Activated CD4-positive, alpha-beta T cell treated with anti-CD3 and anti-CD28 coated beads, Interleukin-2, Interleukin-6, amounts not matched to agents 100 ng/mL and 50 ng/mL, durations not matched to agents 16 hours and 8 hours (primary cell): ENCODE measurements at regions not wholly inside any gene's neighbourhood (a gene's known extent, or its start where the extent isn't known, plus 50 kb on each side); places are given as distances from the start of the nearest gene placed in this dataset.

Source experiments
- DNase-seq: peaks from one replicate; pipeline ENCODE4 v3.0.0-alpha.2; 2020

DNA sequence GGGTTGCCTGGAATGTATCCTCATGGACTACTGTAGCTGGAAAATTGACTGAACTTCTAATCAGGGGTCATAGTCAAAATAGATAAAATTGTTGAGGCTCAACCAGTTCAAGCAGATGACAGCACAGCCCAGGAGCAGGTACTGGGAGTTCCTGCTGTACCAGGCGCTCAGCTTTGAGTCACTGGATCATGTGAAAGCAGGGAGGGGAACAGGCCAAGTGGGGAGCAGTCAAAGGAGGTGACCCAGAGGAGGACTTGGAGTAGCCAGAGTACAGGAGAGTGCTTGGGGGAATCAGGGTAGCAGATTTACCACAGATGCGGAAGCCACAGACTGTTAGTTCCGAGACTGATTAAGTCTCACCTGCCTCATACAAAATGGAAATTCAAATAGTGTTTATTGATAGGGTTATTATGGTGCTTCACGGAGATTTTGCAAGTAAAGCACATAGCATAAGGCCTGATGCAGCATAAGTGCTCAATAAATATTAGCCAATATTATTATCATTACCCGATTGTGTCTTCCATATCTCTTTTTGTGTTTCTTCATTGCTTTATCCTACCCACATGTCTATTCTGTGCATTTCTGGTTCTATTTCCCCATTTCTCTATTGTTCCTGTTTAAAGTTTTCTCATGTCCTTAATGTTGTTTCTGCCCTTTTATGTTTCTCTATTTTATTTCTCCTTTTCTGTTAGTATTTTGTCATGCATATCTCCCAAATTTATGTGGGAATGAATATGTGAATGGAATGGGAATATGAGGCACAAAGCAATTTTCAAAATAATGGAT lies 369.2 kb upstream of the MCTP2 start:
- DNase-seq: no peak

DNA sequence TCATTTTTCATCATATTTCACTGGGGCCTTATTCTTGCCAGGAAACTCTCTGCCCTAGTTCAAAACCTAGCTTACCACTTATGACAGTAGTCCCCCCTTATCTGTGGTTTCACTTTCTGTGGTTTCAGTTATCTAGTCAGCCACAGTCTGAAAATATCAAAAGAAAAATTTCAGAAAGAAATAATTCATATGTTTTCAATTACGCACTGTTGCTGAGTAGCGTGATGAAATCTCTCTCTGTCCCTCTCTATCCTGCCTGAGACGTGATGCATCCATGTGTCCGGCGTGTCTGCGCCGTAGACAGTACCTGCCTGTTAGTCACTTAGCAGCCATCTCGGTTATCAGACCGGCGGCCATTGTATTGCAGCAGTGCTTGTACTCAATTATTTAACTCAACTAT lies 369.9 kb upstream of the MCTP2 start:
- DNase-seq: no peak

GRCh38 chr15:93860701-93861100 lies 370.7 kb upstream of the MCTP2 start:
- DNase-seq: no peak

DNA sequence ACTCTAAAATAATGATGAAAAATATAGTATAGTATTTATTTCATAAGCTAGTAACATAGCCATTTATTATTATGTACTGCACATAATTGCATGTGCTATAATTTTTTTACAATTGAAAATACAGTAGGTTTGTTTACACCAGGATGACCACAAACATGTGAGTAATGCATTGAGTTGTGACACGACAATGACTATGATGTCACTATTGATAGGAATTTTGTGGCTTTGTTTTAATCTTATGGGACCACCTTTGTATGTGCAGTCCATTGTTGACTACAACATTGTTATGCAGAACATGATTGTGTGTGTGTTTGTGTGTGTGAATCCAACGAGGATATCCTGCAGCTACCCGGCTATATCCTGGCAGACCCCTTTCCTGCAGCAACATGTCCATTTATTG lies 372.2 kb upstream of the MCTP2 start:
- no peak for DNase-seq

- DNase-seq: no peak
Observed at GRCh38 chr15:93855181-93855826, 376.1 kb upstream of the MCTP2 start.

- DNase-seq: no peak
Observed at GRCh38 chr15:93854088-93854487, 377.3 kb upstream of the MCTP2 start.

DNA sequence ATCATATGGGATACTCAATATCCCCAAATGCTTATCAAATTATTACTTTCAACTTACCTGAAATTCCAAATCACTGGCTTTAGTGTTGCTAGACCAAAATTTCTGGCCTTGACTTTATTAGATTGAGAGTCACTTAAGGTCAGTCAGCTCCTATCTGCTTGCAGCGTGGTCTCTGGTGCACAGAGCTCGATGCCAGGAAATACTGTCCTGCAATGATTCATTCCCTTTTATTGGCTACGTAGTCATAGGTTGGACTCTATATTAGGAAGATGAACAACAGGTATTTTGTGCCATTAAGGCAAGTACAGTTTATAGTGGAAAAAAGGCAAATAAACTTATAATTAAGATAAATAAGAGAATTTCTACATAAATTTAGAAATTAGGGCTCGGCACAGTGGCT lies 378.6 kb upstream of the MCTP2 start:
- DNase-seq: no peak

DNA sequence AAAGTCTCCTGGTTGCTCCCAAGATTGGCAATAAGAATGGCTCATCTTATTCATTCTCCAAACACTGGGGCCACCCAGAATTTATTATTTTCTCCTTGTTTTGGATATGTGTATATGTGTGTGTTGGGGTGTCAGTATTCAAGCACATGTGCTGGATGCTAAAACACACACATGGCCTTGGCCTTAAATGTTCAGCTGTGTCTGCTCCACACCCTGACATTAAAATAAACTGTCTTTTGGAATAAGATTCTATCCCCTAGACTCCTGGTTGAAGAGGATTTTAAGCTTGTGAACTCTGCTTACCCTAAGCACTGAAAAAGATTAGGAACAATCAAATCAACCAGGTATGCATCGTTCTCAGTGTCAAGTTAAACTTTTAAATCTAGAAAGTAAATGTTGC lies 382.9 kb upstream of the MCTP2 start:
- no peak for DNase-seq

- no peak for DNase-seq
Observed at GRCh38 chr15:93848076-93848475, 383.3 kb upstream of the MCTP2 start.

DNA sequence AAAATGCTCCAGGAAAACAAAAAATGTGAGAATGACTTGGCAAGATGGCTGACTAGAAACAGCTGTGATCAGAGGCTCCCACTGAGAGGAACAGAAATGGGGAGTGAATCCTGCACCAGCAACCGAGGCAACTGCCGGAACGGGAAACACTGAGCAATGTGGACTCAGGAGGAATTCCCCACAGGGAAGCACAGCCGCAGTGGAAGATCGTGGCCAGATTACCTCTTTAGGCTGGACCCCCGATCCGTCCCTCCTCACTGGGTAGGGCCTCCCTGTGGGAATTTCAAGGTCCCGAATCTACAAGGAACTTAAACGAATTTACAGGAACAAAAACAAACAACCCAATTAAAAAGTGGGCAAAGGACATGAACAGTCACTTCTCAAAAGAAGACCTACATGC lies 385.2 kb upstream of the MCTP2 start:
- no peak for DNase-seq

- no peak for DNase-seq
Observed at GRCh38 chr15:93837450-93837849, 393.9 kb upstream of the MCTP2 start.

DNA sequence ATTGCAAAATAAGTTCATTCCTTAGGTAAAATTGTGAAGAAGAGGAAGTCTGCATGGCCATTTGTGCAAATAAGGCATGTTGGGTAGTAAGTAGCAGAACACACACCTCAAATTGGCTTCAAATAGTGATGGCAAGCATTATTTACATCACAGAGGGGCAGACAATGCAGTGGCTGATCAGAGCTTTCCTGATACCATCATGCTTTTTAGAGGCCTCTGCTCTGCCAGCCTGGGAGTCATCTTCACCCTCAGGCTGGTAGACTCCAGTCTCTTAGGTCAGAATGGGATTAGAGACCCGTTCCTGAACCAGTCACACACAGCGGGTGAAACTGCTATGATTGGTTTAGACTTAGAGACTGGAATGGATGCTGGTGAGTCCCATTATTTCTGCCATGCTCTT lies 396.0 kb upstream of the MCTP2 start:
- no peak for DNase-seq

- no peak for DNase-seq
Observed at GRCh38 chr15:93831641-93832040, 399.7 kb upstream of the MCTP2 start.

DNA sequence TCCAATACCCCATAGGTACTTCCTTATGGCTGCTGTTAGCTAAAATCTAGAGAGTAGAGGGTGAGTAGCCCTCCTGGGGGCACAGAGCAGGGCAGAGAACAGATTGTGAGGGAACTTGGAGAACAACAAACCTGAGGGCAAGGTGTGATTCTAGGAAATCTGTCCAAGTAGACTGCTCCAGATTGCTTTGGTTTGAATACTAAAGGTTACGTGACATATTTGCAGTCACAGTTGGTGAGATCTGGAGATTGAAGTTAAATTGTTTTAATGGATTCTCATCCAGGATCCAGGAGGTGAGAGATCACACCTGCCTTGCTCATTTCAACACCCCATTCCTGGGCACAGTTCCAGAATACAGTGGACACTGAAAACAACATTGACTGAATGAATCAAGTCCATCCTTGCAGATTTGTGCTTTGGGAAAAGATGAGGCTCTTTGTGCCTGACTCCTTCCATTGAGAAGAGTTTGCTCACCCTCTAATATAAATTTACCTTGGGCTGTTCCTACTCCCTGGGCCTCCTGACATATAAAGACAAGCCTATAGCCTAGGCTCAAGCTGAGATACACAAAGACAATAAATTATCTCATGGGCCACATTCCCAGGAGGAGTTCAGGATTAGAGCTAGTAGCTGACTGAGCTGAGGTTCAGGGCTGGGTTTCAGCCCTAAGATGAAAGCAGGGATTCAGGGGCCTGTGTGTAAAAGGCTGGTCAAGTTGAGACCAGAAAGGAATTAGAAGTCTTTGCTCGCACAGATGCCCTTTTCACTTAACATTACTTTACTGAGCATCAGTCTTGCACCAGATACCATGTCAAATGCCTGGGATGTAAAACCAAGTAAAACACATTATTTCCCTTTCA lies 400.9 kb upstream of the MCTP2 start:
- no peak for DNase-seq

GRCh38 chr15:93829115-93829870 lies 402.1 kb upstream of the MCTP2 start:
- DNase-seq: peak; percentile 12

DNA sequence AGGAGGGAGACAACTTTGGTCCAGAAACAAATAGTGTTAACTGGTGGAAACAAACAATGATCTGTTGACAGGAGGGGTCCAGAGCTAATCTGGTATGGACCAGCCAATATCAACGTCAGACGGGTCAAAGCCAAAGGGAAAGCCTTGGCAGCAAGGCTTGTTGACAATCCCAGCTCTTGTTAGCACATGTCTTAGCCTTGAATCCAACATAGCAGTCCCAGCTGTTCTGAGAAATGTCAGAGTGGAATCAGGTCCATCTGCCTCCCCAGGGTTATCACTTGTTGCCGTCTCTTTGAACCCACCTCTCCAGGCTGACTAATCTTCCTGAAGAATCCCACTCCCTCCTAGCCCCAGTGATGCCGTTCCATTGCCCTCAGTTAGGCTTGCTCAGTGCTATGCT lies 404.6 kb upstream of the MCTP2 start:
- no peak for DNase-seq

GRCh38 chr15:93826293-93826692 lies 405.1 kb upstream of the MCTP2 start:
- no peak for DNase-seq

GRCh38 chr15:93825682-93826081 lies 405.7 kb upstream of the MCTP2 start:
- DNase-seq: no peak

GRCh38 chr15:93823971-93824913 lies 407.1 kb upstream of the MCTP2 start:
- no peak for DNase-seq

- no peak for DNase-seq
Observed at GRCh38 chr15:93820566-93820965, 410.8 kb upstream of the MCTP2 start.

- no peak for DNase-seq
Observed at GRCh38 chr15:93819826-93820225, 411.5 kb upstream of the MCTP2 start.

GRCh38 chr15:93816815-93817214 lies 414.5 kb upstream of the MCTP2 start:
- no peak for DNase-seq
